ENCODE measurements at regions not wholly inside any gene's neighbourhood (a gene's known extent, or its start where the extent isn't known, plus 50 kb on each side); places are given as distances from the start of the nearest gene placed in this dataset.
"Not testable (repeated sequence)": the region's sequence is repeated elsewhere in the genome, so short reads cannot be mapped to it uniquely, and the experiment has no call there.

DNA sequence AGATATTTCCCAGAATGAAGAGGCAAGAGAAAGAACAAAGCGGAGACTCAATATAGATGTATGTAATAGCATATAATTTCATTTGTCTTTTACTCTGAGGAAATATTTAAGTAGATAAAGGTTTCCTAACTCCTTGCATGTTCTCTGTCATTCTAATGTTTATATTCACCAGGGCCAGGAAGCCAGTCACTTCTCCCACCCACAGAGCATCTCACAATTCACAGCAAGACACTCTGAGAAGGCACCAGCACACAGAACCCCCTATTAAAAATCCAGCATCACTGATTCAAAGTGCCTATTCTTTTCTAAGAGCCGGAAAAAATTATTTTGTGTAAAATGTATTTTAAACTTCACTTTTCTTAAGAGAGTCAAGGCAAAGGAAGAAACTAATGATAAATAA, 927.1 kb downstream of the C4orf33 start:
- TF ChIP-seq, protein P1, sequence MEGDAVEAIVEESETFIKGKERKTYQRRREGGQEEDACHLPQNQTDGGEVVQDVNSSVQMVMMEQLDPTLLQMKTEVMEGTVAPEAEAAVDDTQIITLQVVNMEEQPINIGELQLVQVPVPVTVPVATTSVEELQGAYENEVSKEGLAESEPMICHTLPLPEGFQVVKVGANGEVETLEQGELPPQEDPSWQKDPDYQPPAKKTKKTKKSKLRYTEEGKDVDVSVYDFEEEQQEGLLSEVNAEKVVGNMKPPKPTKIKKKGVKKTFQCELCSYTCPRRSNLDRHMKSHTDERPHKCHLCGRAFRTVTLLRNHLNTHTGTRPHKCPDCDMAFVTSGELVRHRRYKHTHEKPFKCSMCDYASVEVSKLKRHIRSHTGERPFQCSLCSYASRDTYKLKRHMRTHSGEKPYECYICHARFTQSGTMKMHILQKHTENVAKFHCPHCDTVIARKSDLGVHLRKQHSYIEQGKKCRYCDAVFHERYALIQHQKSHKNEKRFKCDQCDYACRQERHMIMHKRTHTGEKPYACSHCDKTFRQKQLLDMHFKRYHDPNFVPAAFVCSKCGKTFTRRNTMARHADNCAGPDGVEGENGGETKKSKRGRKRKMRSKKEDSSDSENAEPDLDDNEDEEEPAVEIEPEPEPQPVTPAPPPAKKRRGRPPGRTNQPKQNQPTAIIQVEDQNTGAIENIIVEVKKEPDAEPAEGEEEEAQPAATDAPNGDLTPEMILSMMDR (IDR thresholded peaks at IDR 0.05; ENCODE audit: insufficient read depth, low read length): no peak
- DNase-seq (ENCODE audit: low read depth): no peak
- no peak overlapping the region for H3K4me3 ChIP-seq (ENCODE audit: low read depth, low read length)

DNA sequence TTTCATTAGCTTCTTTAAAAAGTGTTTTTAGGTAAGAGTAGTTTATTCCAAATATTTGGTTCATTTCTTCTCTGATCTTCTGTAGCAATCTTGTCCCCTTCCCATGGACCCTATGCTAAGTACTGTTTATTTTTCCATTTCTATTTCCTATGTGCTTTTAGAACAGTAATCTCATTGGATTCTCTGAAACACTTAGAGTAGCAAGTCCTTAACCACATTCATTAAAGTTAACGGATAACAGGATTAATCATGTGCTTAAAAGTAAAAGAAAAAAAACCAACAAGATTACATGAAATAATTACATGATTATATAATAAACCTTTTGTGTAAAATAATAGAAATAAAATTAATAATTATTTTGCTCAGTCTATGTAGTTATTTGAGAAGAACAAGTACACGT, 929.7 kb downstream of the C4orf33 start:
- H3K4me3 ChIP-seq (ENCODE audit: low read depth, low read length): no peak overlapping the region
- DNase-seq (ENCODE audit: low read depth): no peak
- TF ChIP-seq, protein P1 (IDR thresholded peaks at IDR 0.05; ENCODE audit: insufficient read depth, low read length): no peak

DNA sequence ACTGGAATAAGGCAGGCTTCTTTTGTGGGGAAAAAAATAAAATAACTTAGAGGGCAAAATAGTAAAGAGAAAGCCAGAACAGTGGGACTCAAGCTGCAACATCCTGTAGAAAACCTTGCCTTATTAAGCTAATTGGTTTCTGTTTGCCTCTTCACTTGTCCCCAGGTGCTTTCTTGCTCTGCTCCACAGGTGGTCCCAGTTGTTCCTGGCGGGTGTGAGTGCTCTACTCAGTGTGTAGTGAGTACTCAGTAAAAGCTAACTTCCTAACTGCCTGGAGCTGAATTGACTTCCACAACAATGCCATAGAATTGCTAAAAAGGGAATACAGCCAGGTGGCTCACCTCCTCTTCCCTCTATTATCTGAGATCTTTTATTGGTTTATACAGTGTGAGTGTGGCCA, 930.2 kb downstream of the C4orf33 start:
- no peak overlapping the region for H3K4me3 ChIP-seq (ENCODE audit: low read depth, low read length)
- DNase-seq (ENCODE audit: low read depth): no peak
- TF ChIP-seq, protein P1 (IDR thresholded peaks at IDR 0.05; ENCODE audit: insufficient read depth, low read length): no peak

DNA sequence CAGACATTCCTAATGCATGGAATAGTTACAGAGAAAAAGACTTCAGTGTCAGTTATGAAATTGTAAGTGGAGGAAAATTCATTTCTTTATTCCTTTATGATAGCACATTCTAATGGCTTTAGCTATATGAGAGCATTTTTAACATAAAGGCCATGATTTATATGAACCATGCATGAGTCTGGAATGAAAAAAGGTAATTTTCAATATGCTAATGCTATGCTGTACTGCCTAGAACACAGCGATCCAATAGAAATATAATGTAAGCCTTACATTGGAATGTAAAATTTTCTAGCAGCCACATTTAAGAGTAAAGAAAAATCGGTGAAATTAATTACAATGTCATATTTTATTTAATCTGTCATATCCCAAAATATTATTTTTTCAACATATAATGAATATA, 932.0 kb downstream of the C4orf33 start:
- DNase-seq (ENCODE audit: low read depth): no peak
- TF ChIP-seq, protein P1 (IDR thresholded peaks at IDR 0.05; ENCODE audit: insufficient read depth, low read length): no peak
- H3K4me3 ChIP-seq (ENCODE audit: low read depth, low read length): no peak overlapping the region

DNA sequence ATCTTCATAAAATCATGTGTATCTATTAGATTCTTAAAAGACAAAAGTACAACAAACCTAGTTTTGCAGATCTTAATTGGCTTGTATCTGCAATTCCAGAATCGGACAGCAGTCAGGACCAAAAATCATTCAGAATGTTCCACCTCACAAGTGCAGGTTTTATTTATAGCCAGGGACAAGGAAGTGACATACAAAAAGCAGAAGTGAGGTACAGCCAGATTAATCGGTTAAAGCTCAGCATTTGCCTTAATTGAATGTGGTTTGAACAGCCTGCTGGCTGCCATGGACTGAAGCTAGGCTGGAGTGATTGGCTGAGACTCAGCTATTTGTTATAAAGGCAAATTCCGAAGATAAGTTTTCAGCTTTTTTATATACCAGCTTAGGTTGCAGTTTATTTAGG, 932.6 kb downstream of the C4orf33 start:
- TF ChIP-seq, protein P1 (IDR thresholded peaks at IDR 0.05; ENCODE audit: insufficient read depth, low read length): no peak
- no peak for DNase-seq (ENCODE audit: low read depth)
- H3K4me3 ChIP-seq (ENCODE audit: low read depth, low read length): no peak overlapping the region

DNA sequence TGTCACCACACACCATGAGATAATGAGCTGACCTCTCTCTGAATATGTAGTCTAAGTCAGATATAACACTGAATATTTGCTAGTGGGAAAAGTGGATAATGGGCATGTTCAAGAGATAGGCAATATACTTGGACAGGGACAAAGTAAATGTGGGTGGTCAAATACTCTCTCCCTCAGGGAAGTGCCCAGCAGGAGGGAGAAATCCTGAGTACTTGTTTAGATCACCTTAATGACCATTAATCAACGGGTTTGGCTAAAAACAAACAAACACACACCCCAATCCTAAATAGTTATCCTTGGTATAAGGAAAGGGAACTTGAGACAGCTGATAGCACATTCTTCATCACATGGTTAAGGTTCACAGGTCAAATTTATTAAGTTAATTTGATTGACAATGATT, 933.5 kb downstream of the C4orf33 start:
- TF ChIP-seq, protein P1 (IDR thresholded peaks at IDR 0.05; ENCODE audit: insufficient read depth, low read length): no peak
- H3K4me3 ChIP-seq (ENCODE audit: low read depth, low read length): no peak overlapping the region
- DNase-seq (ENCODE audit: low read depth): no peak

DNA sequence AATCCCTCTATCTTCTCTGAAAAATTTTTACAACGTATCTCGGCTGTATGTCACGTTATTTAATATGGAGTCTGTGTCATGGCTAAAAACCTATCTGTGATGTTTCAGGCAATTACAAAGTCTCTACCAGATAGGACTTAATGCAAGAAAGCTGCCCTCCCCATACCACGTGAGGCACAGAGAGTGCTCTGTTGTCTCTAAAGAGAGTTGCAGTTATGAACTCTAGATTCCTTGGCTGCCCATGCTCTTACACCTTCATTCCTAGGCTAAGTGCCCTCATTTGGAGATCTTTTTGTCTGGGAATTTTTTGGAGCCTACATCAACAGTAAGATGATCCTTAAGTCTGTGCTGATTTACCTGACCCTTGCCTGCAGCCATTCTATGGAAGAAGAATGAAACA, 935.9 kb downstream of the C4orf33 start:
- no peak for DNase-seq (ENCODE audit: low read depth)
- H3K4me3 ChIP-seq (ENCODE audit: low read depth, low read length): no peak overlapping the region
- TF ChIP-seq, protein P1 (IDR thresholded peaks at IDR 0.05; ENCODE audit: insufficient read depth, low read length): no peak

DNA sequence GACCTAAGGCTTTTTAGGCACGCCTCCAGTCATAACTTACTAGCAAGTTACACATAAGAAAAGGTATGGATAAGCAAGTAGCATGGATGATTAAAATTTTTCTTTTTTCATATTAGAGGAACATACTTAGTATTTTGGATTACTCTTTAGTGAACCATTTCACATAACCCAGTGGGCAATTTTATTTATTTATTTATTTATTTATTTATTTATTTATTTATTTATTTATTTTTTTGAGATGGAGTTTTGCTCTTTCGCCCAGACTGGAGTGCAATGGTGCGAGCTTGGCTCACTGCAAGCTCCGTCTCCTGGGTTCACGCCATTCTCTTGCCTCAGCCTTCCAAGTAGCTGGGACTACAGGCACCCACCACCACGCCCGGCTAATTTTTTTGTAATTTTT, 937.7 kb downstream of the C4orf33 start:
- not testable (repeated sequence) for H3K4me3 ChIP-seq (ENCODE audit: low read depth, low read length); DNase-seq (ENCODE audit: low read depth)
